OCI-LY1 (cell line): ENCODE measurements at regions not wholly inside any gene's neighbourhood (a gene's known extent, or its start where the extent isn't known, plus 50 kb on each side); places are given as distances from the start of the nearest gene placed in this dataset.

Source experiments
- H2AFZ ChIP-seq: fragments of 200-600 bp; sonication (generic), shearing (Covaris generic); 2 replicates; pipeline ENCODE4 v1.6.0; 2014; ENCODE audit warnings: antibody characterized with exemption, mild to moderate bottlenecking, low read length
- H3F3A ChIP-seq: fragments of 200-600 bp; sonication (generic), shearing (Covaris generic); 2 replicates; pipeline ENCODE4 v1.6.0; 2014; ENCODE audit warnings: mild to moderate bottlenecking, antibody characterized with exemption, low read length, moderate library complexity; ENCODE audit not compliant: insufficient read depth
- H3K27ac ChIP-seq: fragments of 200-600 bp; sonication (generic); 2 replicates; pipeline ENCODE4 v1.5.1; 2014; ENCODE audit warnings: low read length, mixed run types, mild to moderate bottlenecking, low read depth; ENCODE audit not compliant: poor library complexity, severe bottlenecking
- H3K27me3 ChIP-seq: fragments of 200-600 bp; sonication (generic); 2 replicates; pipeline ENCODE4 v1.6.0; 2014; ENCODE audit warnings: antibody characterized with exemption, mild to moderate bottlenecking, low read length, moderate library complexity; ENCODE audit not compliant: insufficient read depth
- H3K36me3 ChIP-seq: fragments of 200-600 bp; sonication (generic); 2 replicates; pipeline ENCODE4 v1.6.1; 2014; ENCODE audit warnings: mild to moderate bottlenecking, antibody characterized with exemption, low read length, moderate library complexity, mixed read lengths; ENCODE audit not compliant: insufficient read depth
- H3K4me1 ChIP-seq: fragments of 200-600 bp; sonication (generic); 2 replicates; pipeline ENCODE4 v1.5.1; 2014; ENCODE audit warnings: mild to moderate bottlenecking, low read length, moderate library complexity; ENCODE audit not compliant: insufficient read depth, severe bottlenecking
- H3K4me2 ChIP-seq: fragments of 200-600 bp; sonication (generic), shearing (Covaris generic); 2 replicates; pipeline ENCODE4 v1.6.1; 2014; ENCODE audit warnings: low read length
- H3K4me3 ChIP-seq: fragments of 200-600 bp; sonication (generic); 2 replicates; pipeline ENCODE4 v1.5.1; 2014; ENCODE audit warnings: low read length, low read depth, mild to moderate bottlenecking, mixed read lengths; ENCODE audit not compliant: poor library complexity, severe bottlenecking
- H3K79me2 ChIP-seq: fragments of 200-600 bp; shearing (Covaris generic); 2 replicates; pipeline ENCODE4 v1.6.1; 2016; ENCODE audit warnings: mixed run types, low read length, mixed read lengths; ENCODE audit not compliant: insufficient read depth
- H3K9ac ChIP-seq: fragments of 200-600 bp; sonication (generic), shearing (Covaris generic); 2 replicates; pipeline ENCODE4 v1.6.1; 2014; ENCODE audit warnings: mild to moderate bottlenecking, low read length, mixed read lengths
- H3K9me2 ChIP-seq: fragments of 200-600 bp; sonication (generic), shearing (Covaris generic); 2 replicates; pipeline ENCODE4 v1.6.1; 2014; ENCODE audit warnings: low read depth, mild to moderate bottlenecking, low read length, mixed read lengths
- H3K9me3 ChIP-seq: fragments of 200-600 bp; shearing (Covaris generic); 2 replicates; pipeline ENCODE4 v1.6.1; 2014; ENCODE audit warnings: low read length, mixed read lengths
- H4K20me1 ChIP-seq: fragments of 200-600 bp; sonication (generic), shearing (Covaris generic); 2 replicates; pipeline ENCODE4 v1.6.0; 2016; ENCODE audit warnings: mild to moderate bottlenecking, low read length; ENCODE audit not compliant: insufficient read depth
- EZH2 ChIP-seq: fragments of 200-600 bp; sonication (generic), shearing (Covaris generic); IDR thresholded peaks from 2 replicates; pipeline ENCODE4 v1.8.0; 2017; ENCODE audit warnings: borderline replicate concordance, mixed run types, mild to moderate bottlenecking, antibody characterized with exemption, low read length, moderate library complexity, mixed read lengths
- TF ChIP-seq, protein P1 (sequence below): fragments of 200-600 bp; sonication (generic), shearing (Covaris generic); IDR thresholded peaks from 2 replicates; pipeline ENCODE4 v1.5.1; 2017; ENCODE audit warnings: mild to moderate bottlenecking, antibody characterized with exemption, low read length, moderate library complexity, mixed read lengths

- Histone ChIP-seq H3K4me2 (no peak overlapping the region), H3F3A (no peaks in the 10 kb centered on the region), H3K79me2 (no peaks in the 10 kb centered on the region), H3K36me3 (no peaks in the 10 kb centered on the region), H3K9me2 (no peaks in the 10 kb centered on the region), H3K9me3 (no peaks in the 10 kb centered on the region), H2AFZ (no peak overlapping the region), H3K9ac (no peak overlapping the region), H3K4me1 (no peaks in the 10 kb centered on the region), H3K27me3 (no peaks in the 10 kb centered on the region), H4K20me1 (no peaks in the 10 kb centered on the region), H3K27ac (no peak overlapping the region), H3K4me3 (no peak overlapping the region)
- no peak for TF ChIP-seq EZH2
- TF ChIP-seq, protein P1, sequence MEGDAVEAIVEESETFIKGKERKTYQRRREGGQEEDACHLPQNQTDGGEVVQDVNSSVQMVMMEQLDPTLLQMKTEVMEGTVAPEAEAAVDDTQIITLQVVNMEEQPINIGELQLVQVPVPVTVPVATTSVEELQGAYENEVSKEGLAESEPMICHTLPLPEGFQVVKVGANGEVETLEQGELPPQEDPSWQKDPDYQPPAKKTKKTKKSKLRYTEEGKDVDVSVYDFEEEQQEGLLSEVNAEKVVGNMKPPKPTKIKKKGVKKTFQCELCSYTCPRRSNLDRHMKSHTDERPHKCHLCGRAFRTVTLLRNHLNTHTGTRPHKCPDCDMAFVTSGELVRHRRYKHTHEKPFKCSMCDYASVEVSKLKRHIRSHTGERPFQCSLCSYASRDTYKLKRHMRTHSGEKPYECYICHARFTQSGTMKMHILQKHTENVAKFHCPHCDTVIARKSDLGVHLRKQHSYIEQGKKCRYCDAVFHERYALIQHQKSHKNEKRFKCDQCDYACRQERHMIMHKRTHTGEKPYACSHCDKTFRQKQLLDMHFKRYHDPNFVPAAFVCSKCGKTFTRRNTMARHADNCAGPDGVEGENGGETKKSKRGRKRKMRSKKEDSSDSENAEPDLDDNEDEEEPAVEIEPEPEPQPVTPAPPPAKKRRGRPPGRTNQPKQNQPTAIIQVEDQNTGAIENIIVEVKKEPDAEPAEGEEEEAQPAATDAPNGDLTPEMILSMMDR = no peak
These were observed 88.5 kb upstream of the GLS start for GRCh38 chr2:190791976-190792575.

- H3F3A ChIP-seq = no peaks in the 10 kb centered on the region
These were observed 87.4 kb upstream of the GLS start for GRCh38 chr2:190792956-190793888.

DNA sequence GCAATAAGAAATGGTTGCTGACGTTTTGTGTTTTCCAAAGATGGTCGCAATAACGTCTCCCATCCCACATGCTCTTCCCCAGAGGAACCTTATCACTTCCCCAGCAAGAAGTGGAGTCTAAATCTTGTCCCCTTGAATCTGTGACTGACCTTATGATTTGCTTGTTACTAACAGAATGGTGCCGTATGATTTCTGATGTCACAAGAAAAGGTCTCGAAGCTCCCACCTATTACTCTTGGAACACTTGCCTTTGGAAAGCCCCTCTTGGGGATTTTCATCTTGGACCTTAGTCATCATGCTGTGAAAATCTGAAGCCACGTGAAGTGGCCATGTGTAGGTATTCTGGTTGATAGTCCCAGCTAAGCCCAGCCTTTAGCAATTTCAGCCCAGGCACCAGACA lies 86.2 kb upstream of the GLS start:
- Histone ChIP-seq H3K79me2 (no peaks in the 10 kb centered on the region), H2AFZ (no peak overlapping the region), H3K36me3 (no peaks in the 10 kb centered on the region)

More at GRCh38 chr2:190792956-190793888, 87.4 kb upstream of the GLS start:
- Histone ChIP-seq H3K4me3 (no peak overlapping the region), H3K4me1 (no peaks in the 10 kb centered on the region), H3K27ac (no peak overlapping the region), H3K9me2 (no peaks in the 10 kb centered on the region), H3K9me3 (no peaks in the 10 kb centered on the region), H3K9ac (no peak overlapping the region), H4K20me1 (no peaks in the 10 kb centered on the region), H3K4me2 (no peak overlapping the region), H3K36me3 (no peaks in the 10 kb centered on the region), H3K79me2 (no peaks in the 10 kb centered on the region), H2AFZ (no peak overlapping the region), H3K27me3 (no peaks in the 10 kb centered on the region)
- TF ChIP-seq EZH2 = no peak
- TF ChIP-seq, protein P1 = no peak

More for the DNA sequence above, 86.2 kb upstream of the GLS start:
- H3K9me2 ChIP-seq = no peaks in the 10 kb centered on the region
- no peak overlapping the region for H3K4me2 ChIP-seq
- H3K9ac ChIP-seq = no peak overlapping the region
- no peaks in the 10 kb centered on the region for H3K27me3 ChIP-seq
- H3K27ac ChIP-seq = no peak overlapping the region
- H3K4me3 ChIP-seq = no peak overlapping the region
- TF ChIP-seq EZH2 = no peak
- TF ChIP-seq, protein P1 = no peak
- no peaks in the 10 kb centered on the region for H4K20me1 ChIP-seq
- no peaks in the 10 kb centered on the region for H3F3A ChIP-seq
- no peaks in the 10 kb centered on the region for H3K9me3 ChIP-seq
- no peaks in the 10 kb centered on the region for H3K4me1 ChIP-seq
